ENCODE measurements at regions not wholly inside any gene's neighbourhood (a gene's known extent, or its start where the extent isn't known, plus 50 kb on each side); places are given as distances from the start of the nearest gene placed in this dataset.
A peak's percentile ranks its signal among the peaks of the same experiment; 100 is the strongest.
"Not testable (repeated sequence)": the region's sequence is repeated elsewhere in the genome, so short reads cannot be mapped to it uniquely, and the experiment has no call there.

DNA sequence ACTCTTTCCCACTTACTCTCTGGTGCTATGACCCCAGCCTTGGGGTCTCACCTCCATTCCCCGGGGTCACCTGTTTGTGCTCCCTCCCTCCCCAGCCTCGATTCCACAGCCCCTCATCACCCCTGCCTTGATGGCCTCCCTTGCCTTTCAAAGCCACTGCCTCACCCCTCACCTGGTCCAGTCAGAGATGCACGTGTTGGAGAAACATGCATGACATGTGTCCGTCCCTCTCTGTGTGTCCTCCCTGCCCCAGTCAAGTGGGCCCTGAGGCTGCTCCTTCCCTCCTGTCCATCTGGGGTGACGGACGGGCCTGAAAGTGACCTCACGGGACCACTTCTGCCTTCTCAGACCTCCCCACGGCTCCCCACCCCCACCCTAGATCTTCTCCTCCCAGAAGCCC, 82.3 kb upstream of the TWIST2 start:
- no peaks in the 10 kb centered on the region for H3K36me3 ChIP-seq (ENCODE audit: control insufficient read depth in 1 of 2, insufficient read depth in 2 of 2, low read length in 2 of 2)
- H3K27me3 ChIP-seq (ENCODE audit: low read depth, low read length), result peaks cover 4% of the 10 kb centered on the region

DNA sequence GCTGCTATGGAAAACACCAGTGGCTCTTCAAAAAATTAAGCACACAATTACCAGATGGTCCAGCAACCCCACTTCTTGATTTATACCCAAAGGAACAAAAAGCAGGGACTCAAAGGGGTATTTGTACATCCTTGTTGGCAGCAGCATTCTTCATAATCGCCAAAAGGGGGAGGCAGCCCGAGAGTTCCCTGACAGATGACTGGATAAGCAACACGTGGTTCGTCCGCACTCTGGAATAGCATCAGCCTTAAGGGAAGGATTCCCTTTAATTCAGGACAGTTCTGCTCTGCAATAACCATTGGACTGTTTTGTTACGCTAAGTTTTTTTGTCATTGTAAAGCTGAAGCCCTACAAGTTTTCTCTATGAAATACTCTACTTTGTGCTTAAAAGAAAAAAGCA, 76.7 kb upstream of the TWIST2 start:
- Histone ChIP-seq H3K27me3 (ENCODE audit: low read depth, low read length) (peaks cover 5% of the 10 kb centered on the region), H3K27ac (ENCODE audit: low read length) (no peak overlapping the region), H3K4me1 (ENCODE audit: control insufficient read depth in 1 of 2, insufficient read depth in 2 of 2, low read length in 2 of 2) (peaks cover 0 to 13% of the 10 kb centered on the region in 2 donors), H3K9me3 (ENCODE audit: control insufficient read depth in 1 of 2, low read length in 2 of 2) (no peaks in the 10 kb centered on the region), H3K36me3 (ENCODE audit: control insufficient read depth in 1 of 2, insufficient read depth in 2 of 2, low read length in 2 of 2) (no peaks in the 10 kb centered on the region), H3K4me3 (ENCODE audit: low read depth in 1 of 2, low read length in 2 of 2) (peak overlapping the region; percentile 24 to 43)

More for the DNA sequence above, 82.3 kb upstream of the TWIST2 start:
- H3K4me1 ChIP-seq (ENCODE audit: control insufficient read depth in 1 of 2, insufficient read depth in 2 of 2, low read length in 2 of 2), result no peaks in the 10 kb centered on the region
- no peaks in the 10 kb centered on the region for H3K9me3 ChIP-seq (ENCODE audit: control insufficient read depth in 1 of 2, low read length in 2 of 2)
- no peak overlapping the region for H3K4me3 ChIP-seq (ENCODE audit: low read depth in 1 of 2, low read length in 2 of 2)
- H3K27ac ChIP-seq (ENCODE audit: low read length), result no peak overlapping the region

DNA sequence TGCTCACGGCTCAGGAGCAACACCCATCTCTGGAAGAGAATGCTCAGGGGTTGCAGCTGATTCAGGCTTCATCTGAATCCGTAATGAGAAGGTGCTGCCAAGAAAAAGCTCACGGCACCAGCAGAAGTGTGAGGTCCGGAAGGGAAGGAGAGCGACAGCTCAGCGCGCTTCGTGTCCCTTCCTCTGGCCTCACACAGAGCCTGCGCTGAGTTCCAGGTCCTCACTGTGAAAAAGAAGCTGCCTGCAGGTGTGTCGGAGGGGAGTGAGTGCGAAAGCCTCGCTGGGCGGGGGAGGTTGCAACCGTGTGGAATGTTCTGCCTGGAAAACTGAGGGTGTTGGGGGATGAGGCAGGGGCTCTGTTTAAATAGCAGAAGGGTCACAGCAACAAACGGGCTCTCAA, 76.2 kb upstream of the TWIST2 start:
- Histone ChIP-seq H3K9me3 (ENCODE audit: control insufficient read depth in 1 of 2, low read length in 2 of 2) (no peaks in the 10 kb centered on the region), H3K36me3 (ENCODE audit: control insufficient read depth in 1 of 2, insufficient read depth in 2 of 2, low read length in 2 of 2) (no peaks in the 10 kb centered on the region), H3K27ac (ENCODE audit: low read length) (no peak overlapping the region), H3K4me1 (ENCODE audit: control insufficient read depth in 1 of 2, insufficient read depth in 2 of 2, low read length in 2 of 2) (peaks cover 0 to 13% of the 10 kb centered on the region in 2 donors), H3K27me3 (ENCODE audit: low read depth, low read length) (peaks cover 5% of the 10 kb centered on the region), H3K4me3 (ENCODE audit: low read depth in 1 of 2, low read length in 2 of 2) (peak overlapping the region; percentile 24 to 43)

DNA sequence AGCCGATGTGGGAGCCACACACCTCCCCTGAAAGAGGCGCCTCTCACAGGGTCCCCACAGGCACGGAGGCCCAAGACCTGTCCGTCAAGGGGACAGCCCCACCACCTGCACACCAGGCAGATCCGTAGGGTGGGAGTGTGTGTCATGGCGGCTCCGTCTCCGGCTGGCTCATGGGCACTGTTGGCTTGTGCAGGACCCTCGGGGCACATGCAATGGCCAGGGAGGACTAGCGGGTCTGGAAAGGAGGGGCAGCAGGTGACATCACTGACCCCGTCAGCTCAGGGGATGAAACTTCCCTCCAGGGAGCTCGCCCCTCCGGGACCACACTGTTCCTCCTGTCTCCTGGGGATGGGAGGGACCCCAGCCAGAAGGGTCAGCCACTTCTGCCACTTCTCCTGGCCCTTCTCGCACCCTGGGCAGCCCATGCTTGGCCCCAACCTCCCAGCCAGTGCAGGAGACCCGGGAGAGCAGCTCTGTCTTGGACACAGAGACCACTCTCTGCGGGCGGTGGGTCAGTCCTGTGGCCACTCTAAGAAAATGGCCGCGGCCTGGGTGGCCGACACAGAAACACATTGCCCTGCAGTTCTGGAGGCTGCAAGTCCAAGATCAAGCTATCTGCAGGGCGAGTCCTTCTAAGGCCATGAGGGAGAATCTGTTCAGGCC, 75.1 kb upstream of the TWIST2 start:
- peaks cover 5% of the 10 kb centered on the region for H3K27me3 ChIP-seq (ENCODE audit: low read depth, low read length)
- H3K36me3 ChIP-seq (ENCODE audit: control insufficient read depth in 1 of 2, insufficient read depth in 2 of 2, low read length in 2 of 2), result no peaks in the 10 kb centered on the region
- no peak overlapping the region for H3K27ac ChIP-seq (ENCODE audit: low read length)
- no peaks in the 10 kb centered on the region for H3K9me3 ChIP-seq (ENCODE audit: control insufficient read depth in 1 of 2, low read length in 2 of 2)
- no peak overlapping the region for H3K4me3 ChIP-seq (ENCODE audit: low read depth in 1 of 2, low read length in 2 of 2)
- H3K4me1 ChIP-seq (ENCODE audit: control insufficient read depth in 1 of 2, insufficient read depth in 2 of 2, low read length in 2 of 2), result peaks cover 0 to 13% of the 10 kb centered on the region in 2 donors

DNA sequence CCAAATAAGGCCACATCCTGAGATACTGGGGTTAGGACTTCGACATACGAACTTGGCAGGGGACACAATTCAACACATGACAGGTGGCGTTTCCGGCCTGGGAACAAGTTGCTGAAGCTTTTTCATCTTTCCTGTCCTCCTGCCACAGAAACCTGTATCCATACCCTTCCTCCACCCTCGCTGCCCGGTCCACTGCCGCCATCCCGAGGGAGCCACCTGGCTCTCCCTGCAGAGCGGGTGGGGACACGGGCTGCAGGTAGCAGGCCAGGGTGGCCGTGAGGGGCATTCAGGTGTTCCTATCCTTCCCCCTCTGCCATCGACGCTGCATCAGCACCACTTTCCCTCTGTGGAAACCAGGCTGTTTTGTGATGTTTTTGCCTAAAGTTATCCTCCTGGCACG, 74.4 kb upstream of the TWIST2 start:
- peaks cover 5% of the 10 kb centered on the region for H3K27me3 ChIP-seq (ENCODE audit: low read depth, low read length)
- no peaks in the 10 kb centered on the region for H3K9me3 ChIP-seq (ENCODE audit: control insufficient read depth in 1 of 2, low read length in 2 of 2)
- no peaks in the 10 kb centered on the region for H3K36me3 ChIP-seq (ENCODE audit: control insufficient read depth in 1 of 2, insufficient read depth in 2 of 2, low read length in 2 of 2)
- no peak overlapping the region for H3K4me3 ChIP-seq (ENCODE audit: low read depth in 1 of 2, low read length in 2 of 2)
- peaks cover 0 to 13% of the 10 kb centered on the region in 2 donors for H3K4me1 ChIP-seq (ENCODE audit: control insufficient read depth in 1 of 2, insufficient read depth in 2 of 2, low read length in 2 of 2)
- H3K27ac ChIP-seq (ENCODE audit: low read length), result no peak overlapping the region

DNA sequence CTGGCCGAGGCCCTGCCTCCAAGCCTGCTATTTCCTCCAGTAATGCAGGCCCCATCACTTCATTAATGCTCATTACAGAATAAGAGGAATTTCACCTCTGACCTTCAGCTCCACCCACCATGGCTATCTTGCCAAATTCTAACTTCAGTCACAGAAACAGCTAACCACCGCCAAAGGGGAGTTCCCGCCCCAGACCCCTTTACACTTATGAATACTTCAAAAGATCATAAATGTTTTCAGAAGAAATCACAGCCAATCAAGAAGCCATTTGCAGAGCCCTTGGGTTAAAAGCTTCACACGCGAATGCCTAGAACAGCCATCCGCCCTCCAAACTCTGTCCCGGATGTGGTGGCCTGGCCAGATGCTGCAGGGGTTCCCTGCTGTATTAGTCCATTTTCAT, 73.8 kb upstream of the TWIST2 start:
- Histone ChIP-seq H3K27me3 (ENCODE audit: low read depth, low read length) (peaks cover 5% of the 10 kb centered on the region), H3K4me1 (ENCODE audit: control insufficient read depth in 1 of 2, insufficient read depth in 2 of 2, low read length in 2 of 2) (peaks cover 0 to 13% of the 10 kb centered on the region in 2 donors), H3K9me3 (ENCODE audit: control insufficient read depth in 1 of 2, low read length in 2 of 2) (no peaks in the 10 kb centered on the region), H3K4me3 (ENCODE audit: low read depth in 1 of 2, low read length in 2 of 2) (no peak overlapping the region), H3K27ac (ENCODE audit: low read length) (no peak overlapping the region), H3K36me3 (ENCODE audit: control insufficient read depth in 1 of 2, insufficient read depth in 2 of 2, low read length in 2 of 2) (no peaks in the 10 kb centered on the region)

DNA sequence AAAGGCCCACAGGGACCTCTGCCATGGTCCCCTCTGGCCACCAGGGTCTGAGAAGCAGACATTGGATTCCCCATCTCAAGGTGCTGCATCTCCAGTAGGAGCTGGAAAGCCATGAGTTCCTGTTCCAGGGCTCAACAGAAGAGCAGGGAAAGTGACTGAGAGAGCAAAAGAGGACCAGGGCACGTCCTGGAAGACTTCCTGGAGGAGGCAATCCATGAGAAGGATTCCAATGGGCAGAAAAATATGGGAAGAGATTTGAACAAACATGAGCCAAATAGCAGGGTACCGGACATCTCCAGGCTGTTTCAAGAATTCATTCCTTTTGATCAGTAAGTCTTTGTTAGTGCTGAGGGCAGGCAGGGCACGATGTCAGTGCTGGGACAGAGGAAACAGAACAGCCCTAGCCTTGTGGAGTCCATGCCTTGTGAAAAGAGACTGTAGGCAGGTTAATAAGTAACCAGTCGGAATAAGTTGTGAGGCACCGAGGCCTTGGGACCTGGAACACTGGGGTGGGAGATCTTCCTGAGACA, 72.8 kb upstream of the TWIST2 start:
- no peaks in the 10 kb centered on the region for H3K36me3 ChIP-seq (ENCODE audit: control insufficient read depth in 1 of 2, insufficient read depth in 2 of 2, low read length in 2 of 2)
- H3K4me1 ChIP-seq (ENCODE audit: control insufficient read depth in 1 of 2, insufficient read depth in 2 of 2, low read length in 2 of 2), result peaks cover 0 to 13% of the 10 kb centered on the region in 2 donors
- H3K9me3 ChIP-seq (ENCODE audit: control insufficient read depth in 1 of 2, low read length in 2 of 2), result no peaks in the 10 kb centered on the region
- H3K27ac ChIP-seq (ENCODE audit: low read length), result no peak overlapping the region
- peaks cover 5% of the 10 kb centered on the region for H3K27me3 ChIP-seq (ENCODE audit: low read depth, low read length)
- H3K4me3 ChIP-seq (ENCODE audit: low read depth in 1 of 2, low read length in 2 of 2), result no peak overlapping the region

DNA sequence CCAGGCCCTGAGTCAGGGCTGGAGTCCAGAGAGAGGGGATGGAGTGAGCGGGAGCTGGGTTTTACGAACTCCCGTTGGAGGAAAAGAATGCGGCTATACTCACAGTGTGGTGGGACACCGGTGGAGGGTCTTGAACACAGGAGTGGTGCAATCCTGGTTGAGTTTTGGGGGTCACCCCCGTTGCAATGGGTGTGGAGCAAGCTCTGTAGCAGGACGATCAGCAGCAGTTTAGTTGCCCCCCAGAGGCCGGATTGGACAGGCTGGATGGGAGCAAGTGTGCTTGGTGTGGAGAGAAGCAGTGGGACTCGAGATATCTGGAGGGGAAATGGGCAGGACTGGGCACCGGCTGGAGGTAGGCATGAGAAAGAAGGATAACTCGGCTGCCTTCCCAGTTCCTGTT, 72.3 kb upstream of the TWIST2 start:
- H3K27ac ChIP-seq (ENCODE audit: low read length), result no peak overlapping the region
- H3K4me3 ChIP-seq (ENCODE audit: low read depth in 1 of 2, low read length in 2 of 2), result no peak overlapping the region
- no peaks in the 10 kb centered on the region for H3K9me3 ChIP-seq (ENCODE audit: control insufficient read depth in 1 of 2, low read length in 2 of 2)
- no peaks in the 10 kb centered on the region for H3K36me3 ChIP-seq (ENCODE audit: control insufficient read depth in 1 of 2, insufficient read depth in 2 of 2, low read length in 2 of 2)
- peaks cover 0 to 13% of the 10 kb centered on the region in 2 donors for H3K4me1 ChIP-seq (ENCODE audit: control insufficient read depth in 1 of 2, insufficient read depth in 2 of 2, low read length in 2 of 2)
- H3K27me3 ChIP-seq (ENCODE audit: low read depth, low read length), result peaks cover under 1% of the 10 kb centered on the region

DNA sequence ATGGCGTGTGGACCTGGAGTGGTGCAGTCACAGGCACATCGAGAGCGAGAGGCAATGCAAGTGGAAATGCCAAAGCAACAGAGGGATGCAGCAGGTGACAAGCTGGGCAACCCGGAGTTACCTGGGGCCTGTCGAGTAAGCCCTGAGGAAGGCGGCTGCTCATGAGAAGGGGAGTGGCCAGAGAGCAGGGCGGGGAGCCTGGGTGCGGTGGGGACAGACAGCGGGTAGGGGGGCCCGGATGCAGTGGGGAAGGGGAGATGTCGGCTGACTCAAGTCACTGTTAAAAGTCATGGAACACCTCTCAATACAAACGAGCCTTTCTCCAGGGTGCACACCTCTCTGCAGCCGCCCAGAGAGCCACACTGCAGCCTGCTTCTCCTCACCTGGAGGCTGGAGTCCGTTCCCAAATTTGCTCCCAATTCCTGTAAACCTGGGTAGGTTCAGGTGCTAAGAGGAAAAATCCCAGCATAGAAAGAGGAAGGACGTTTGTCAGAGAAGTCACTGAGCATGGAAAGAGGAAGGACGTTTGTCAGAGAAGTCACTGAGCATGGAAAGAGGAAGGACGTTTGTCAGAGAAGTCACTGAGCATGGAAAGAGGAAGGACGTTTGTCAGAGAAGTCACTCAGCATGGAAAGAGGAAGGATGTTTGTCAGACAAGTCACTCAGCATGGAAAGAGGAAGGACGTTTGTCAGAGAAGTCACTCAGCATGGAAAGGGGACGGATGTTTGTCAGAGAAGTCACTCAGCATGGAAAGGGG, 71.7 kb upstream of the TWIST2 start:
- Histone ChIP-seq H3K27me3 (ENCODE audit: low read depth, low read length) (no peaks in the 10 kb centered on the region), H3K36me3 (ENCODE audit: control insufficient read depth in 1 of 2, insufficient read depth in 2 of 2, low read length in 2 of 2) (no peaks in the 10 kb centered on the region), H3K4me3 (ENCODE audit: low read depth in 1 of 2, low read length in 2 of 2) (no peak overlapping the region), H3K4me1 (ENCODE audit: control insufficient read depth in 1 of 2, insufficient read depth in 2 of 2, low read length in 2 of 2) (peaks cover 0 to 11% of the 10 kb centered on the region in 2 donors), H3K9me3 (ENCODE audit: control insufficient read depth in 1 of 2, low read length in 2 of 2) (no peaks in the 10 kb centered on the region), H3K27ac (ENCODE audit: low read length) (no peak overlapping the region)

DNA sequence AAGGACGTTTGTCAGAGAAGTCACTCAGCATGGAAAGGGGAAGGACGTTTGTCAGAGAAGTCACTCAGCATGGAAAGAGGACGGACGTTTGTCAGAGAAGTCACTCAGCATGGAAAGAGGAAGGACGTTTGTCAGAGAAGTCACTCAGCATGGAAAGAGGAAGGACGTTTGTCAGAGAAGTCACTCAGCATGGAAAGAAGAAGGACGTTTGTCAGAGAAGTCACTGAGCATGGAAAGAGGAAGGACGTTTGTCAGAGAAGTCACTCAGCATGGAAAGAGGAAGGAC, 71.2 kb upstream of the TWIST2 start:
- not testable (repeated sequence) for H3K9me3 ChIP-seq (ENCODE audit: control insufficient read depth in 1 of 2, low read length in 2 of 2); H3K4me3 ChIP-seq (ENCODE audit: low read depth in 1 of 2, low read length in 2 of 2); H3K36me3 ChIP-seq (ENCODE audit: control insufficient read depth in 1 of 2, insufficient read depth in 2 of 2, low read length in 2 of 2)

DNA sequence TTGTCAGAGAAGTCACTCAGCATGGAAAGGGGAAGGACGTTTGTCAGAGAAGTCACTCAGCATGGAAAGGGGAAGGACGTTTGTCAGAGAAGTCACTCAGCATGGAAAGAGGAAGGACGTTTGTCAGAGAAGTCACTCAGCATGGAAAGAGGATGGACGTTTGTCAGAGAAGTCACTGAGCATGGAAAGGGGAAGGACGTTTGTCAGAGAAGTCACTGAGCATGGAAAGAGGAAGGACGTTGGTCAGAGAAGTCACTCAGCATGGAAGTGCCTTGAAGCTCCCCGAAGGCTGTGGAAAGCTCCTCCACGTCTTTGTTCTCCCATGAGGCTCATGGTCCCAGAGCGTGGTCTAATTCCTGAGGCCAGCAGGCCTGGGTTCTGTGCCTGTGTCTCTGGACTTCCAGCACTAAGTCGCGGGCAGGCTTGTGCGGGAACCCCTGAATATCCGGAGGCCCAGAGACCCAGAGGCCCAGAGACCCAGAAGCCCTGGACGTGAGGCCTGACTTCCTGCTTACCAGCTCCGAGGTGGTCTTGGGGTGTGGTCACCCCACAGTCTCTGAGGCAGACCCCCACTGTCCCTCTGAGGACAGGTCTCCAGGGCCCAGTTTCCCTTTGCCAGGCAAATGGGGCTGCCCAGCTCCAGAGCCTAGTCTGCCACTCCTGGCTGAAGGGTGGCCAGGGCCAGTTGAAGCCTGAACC, 70.4 kb upstream of the TWIST2 start:
- Histone ChIP-seq H3K36me3 (ENCODE audit: control insufficient read depth in 1 of 2, insufficient read depth in 2 of 2, low read length in 2 of 2) (no peaks in the 10 kb centered on the region), H3K27me3 (ENCODE audit: low read depth, low read length) (no peaks in the 10 kb centered on the region), H3K27ac (ENCODE audit: low read length) (no peak overlapping the region), H3K4me3 (ENCODE audit: low read depth in 1 of 2, low read length in 2 of 2) (no peak overlapping the region), H3K9me3 (ENCODE audit: control insufficient read depth in 1 of 2, low read length in 2 of 2) (no peaks in the 10 kb centered on the region), H3K4me1 (ENCODE audit: control insufficient read depth in 1 of 2, insufficient read depth in 2 of 2, low read length in 2 of 2) (no peaks in the 10 kb centered on the region)

More for the DNA sequence above, 71.2 kb upstream of the TWIST2 start:
- H3K27ac ChIP-seq (ENCODE audit: low read length); H3K4me1 ChIP-seq (ENCODE audit: control insufficient read depth in 1 of 2, insufficient read depth in 2 of 2, low read length in 2 of 2); H3K27me3 ChIP-seq (ENCODE audit: low read depth, low read length): not testable (repeated sequence)
